ENCODE measurements at regions not wholly inside any gene's neighbourhood (a gene's known extent, or its start where the extent isn't known, plus 50 kb on each side); places are given as distances from the start of the nearest gene placed in this dataset.

DNA sequence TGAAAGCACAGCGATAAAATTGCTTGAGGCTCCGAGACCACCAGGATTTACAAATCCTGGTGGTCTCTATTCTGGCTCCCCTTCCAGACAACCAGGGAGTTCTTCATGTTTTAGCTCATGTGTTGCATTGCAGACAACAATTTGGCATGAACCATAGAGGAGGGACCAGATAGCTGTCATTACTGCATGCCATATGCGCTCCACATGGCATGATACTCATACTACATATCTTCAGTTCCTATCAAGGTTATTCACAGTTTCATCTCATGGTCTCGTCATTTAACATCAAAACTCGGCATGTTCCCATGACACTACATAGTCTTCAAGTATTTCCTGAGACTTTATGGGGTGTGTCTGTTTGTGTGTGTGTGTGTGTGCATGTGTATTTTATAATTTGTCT lies 220.3 kb downstream of the OR13H1 start:
- ChIA-PET CTCF (no interaction called here), POLR2A (no interaction called here)
- no peaks in the 10 kb centered on the region for H3K36me3 ChIP-seq (ENCODE audit: control insufficient read depth in 2 of 2, extremely low read depth in 1 of 2, insufficient read depth in 2 of 2, low read length in 2 of 2)
- H3K9me1 ChIP-seq (replicated peaks; ENCODE audit: control insufficient read depth, extremely low read depth, insufficient read depth, low read length) = no peaks in the 10 kb centered on the region
- no peaks in the 10 kb centered on the region for H3K79me2 ChIP-seq (ENCODE audit: control insufficient read depth, insufficient read depth, low read length)
- no peaks in the 10 kb centered on the region for H3K4me1 ChIP-seq (ENCODE audit: control insufficient read depth, extremely low read depth, insufficient read depth, low read length)
- intact Hi-C loops (cut with micrococcal nuclease) (no loop called here), dilution Hi-C loops (cut with MboI; ENCODE audit: extremely low pct_ligation_motif_present, low sequenced_read_pairs) (no loop called here)
- H4K20me1 ChIP-seq (replicated peaks; ENCODE audit: control insufficient read depth, extremely low read depth, insufficient read depth, low read length) = no peaks in the 10 kb centered on the region
- H3K27ac ChIP-seq (ENCODE audit: insufficient read depth, low read depth, low read length) = no peak overlapping the region
- H3K4me3 ChIP-seq (replicated peaks in 1 of 3; ENCODE audit: insufficient read depth in 1 of 3, low read depth in 1 of 3, low read length in 3 of 3) = no peak overlapping the region
- TF ChIP-seq FOS (IDR thresholded peaks at IDR 0.05; ENCODE audit: borderline replicate concordance, insufficient read depth, low read length) (no peak), EZH2 (IDR thresholded peaks at IDR 0.05; ENCODE audit: borderline replicate concordance, low read depth, low read length, severe bottlenecking) (no peak), POLR2AphosphoS5 (IDR thresholded peaks at IDR 0.05; ENCODE audit: insufficient read depth, low read depth, low read length) (no peak), POLR2A (IDR thresholded peaks at IDR 0.05; ENCODE audit: low read depth, low read length) (no peak)
- TF ChIP-seq, protein P1, sequence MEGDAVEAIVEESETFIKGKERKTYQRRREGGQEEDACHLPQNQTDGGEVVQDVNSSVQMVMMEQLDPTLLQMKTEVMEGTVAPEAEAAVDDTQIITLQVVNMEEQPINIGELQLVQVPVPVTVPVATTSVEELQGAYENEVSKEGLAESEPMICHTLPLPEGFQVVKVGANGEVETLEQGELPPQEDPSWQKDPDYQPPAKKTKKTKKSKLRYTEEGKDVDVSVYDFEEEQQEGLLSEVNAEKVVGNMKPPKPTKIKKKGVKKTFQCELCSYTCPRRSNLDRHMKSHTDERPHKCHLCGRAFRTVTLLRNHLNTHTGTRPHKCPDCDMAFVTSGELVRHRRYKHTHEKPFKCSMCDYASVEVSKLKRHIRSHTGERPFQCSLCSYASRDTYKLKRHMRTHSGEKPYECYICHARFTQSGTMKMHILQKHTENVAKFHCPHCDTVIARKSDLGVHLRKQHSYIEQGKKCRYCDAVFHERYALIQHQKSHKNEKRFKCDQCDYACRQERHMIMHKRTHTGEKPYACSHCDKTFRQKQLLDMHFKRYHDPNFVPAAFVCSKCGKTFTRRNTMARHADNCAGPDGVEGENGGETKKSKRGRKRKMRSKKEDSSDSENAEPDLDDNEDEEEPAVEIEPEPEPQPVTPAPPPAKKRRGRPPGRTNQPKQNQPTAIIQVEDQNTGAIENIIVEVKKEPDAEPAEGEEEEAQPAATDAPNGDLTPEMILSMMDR (IDR thresholded peaks at IDR 0.05; ENCODE audit: extremely low read depth in 1 of 2, insufficient read depth in 1 of 2, low read depth in 1 of 2, low read length in 2 of 2) = no peak
- no peak overlapping the region for H3K4me2 ChIP-seq (ENCODE audit: insufficient read depth, low read length)
- no TSS peak for BruUV-seq (replicated peaks)
- no peak for DNase-seq (ENCODE audit: low read depth, low spot score)
- H2AFZ ChIP-seq (ENCODE audit: low read depth, low read length) = no peak overlapping the region
- H3K9ac ChIP-seq (replicated peaks; ENCODE audit: extremely low read depth, insufficient read depth, low read length) = no peak overlapping the region
- H3K9me3 ChIP-seq (replicated peaks; ENCODE audit: control insufficient read depth, insufficient read depth, low read length) = no peaks in the 10 kb centered on the region
- no peak for FAIRE-seq
- no peaks in the 10 kb centered on the region for H3K27me3 ChIP-seq (ENCODE audit: control insufficient read depth in 2 of 2, insufficient read depth in 2 of 2, low read length in 2 of 2)

Measured in endothelial cell of umbilical vein (primary cell).